Pancreas (tissue), 10 donors: ENCODE measurements at regions not wholly inside any gene's neighbourhood (a gene's known extent, or its start where the extent isn't known, plus 50 kb on each side); places are given as distances from the start of the nearest gene placed in this dataset.

Source experiments
- ATAC-seq, 4 donors: fragments of 200-7000 bp; cut with Tn5 transposase; one replicate each; pipeline versions ENCODE4 v1.8.0 to v1.9.1; 2020; ENCODE audit warnings: mild to moderate bottlenecking in 4 of 4, moderate library complexity in 4 of 4
- DNase-seq, 6 donors: peaks; one replicate each; pipeline ENCODE4 v3.0.0-alpha.2; 2020
- FAIRE-seq: peaks from 2 replicates; lab custom pipeline; 2012; peaks lifted over from hg19 to GRCh38; lab: Jason Lieb, UNC
- H3K27ac ChIP-seq, 4 donors: fragments of 200-600 bp; sonication (generic); 1 replicate in 3 of 4; 2 replicates in 1 of 4; pipeline versions ENCODE4 v1.5.0 to v1.8.0; 2020
- H3K27me3 ChIP-seq, 4 donors: fragments of 200-600 bp; one replicate each; pipeline ENCODE4 v1.8.0; 2021
- H3K36me3 ChIP-seq, 3 donors: fragments of 200-600 bp; sonication (generic) in 1 of 3; one replicate each; pipeline versions ENCODE4 v1.5.0 to v1.8.0; 2020 to 2021
- H3K4me1 ChIP-seq, 3 donors: fragments of 200-600 bp; one replicate each; pipeline ENCODE4 v1.8.0; 2021
- H3K4me3 ChIP-seq, 4 donors: fragments of 200-600 bp; sonication (generic) in 2 of 4; one replicate each; pipeline versions ENCODE4 v1.5.0 to v1.8.0; 2020 to 2021
- H3K9me3 ChIP-seq, 4 donors: fragments of 200-600 bp; one replicate each; pipeline ENCODE4 v1.8.0; 2021
- WGBS, 2 donors: extraction: QIAGEN DNeasy Blood & Tissue Kit; methylation state at CpG; one replicate each; pipeline ENCODE4 v1.1.7; 2013; 5-methylcytosine and 5-hydroxymethylcytosine counted together
- intact Hi-C, 3 donors: fragments of 100-400 bp; cut with DNase I; formaldehyde crosslinking; loops; one replicate each; pipeline versions ENCODE4 v1.11.1 to v1.14.2; 2022
- TF ChIP-seq, protein P1 (sequence below), 4 donors: fragments of 200-600 bp; sonication (generic) in 3 of 4; IDR thresholded peaks; one replicate each; pipeline versions ENCODE4 v1.5.0 to v1.8.0; 2021; ENCODE audit warnings: antibody characterized with exemption in 4 of 4
- donor health status: healthy with polysubstance abuse.
- donor health status: DM: no; HTN: no; CAD: no; lungs with moderate emphysema.
- donor health status: DM: no; HTN: no; CAD: no.
- donor health status: control.
- donor health status: control.
- donor health status: Bipolar disorder and iron deficiency.
- donor health status: DM: yes; HTN: yes; CAD: no.
- donor health status: DM: no; HTN: no; CAD: no.
- donor health status: DM: no; HTN: no; CAD: no.
- donor health status: DM: yes; HTN: yes; CAD: no.

DNA sequence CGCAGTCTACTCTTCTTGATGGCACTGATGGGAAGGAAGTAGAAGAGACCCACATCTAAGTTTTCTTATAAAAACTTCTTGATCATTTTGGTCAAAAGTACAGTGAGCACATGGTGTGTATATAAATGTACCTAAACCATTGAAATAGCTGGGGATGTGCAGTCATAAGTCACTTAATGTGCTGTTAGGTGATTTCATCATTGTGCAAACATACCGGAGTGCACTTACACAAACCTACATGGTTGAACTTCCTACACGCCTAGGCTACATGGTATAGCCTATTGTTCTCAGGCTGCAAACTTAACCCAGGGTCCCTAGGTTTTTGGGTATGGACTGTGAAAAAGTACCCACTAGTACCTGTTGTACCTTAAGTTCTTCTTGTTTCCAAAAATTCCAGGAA is 123.3 kb upstream of the ZNF438 start:
- Histone ChIP-seq H3K4me3 (no peak overlapping the region), H3K27ac (no peak overlapping the region), H3K27me3 (no peaks in the 10 kb centered on the region), H3K9me3 (no peaks in the 10 kb centered on the region), H3K36me3 (no peaks in the 10 kb centered on the region), H3K4me1 (no peaks in the 10 kb centered on the region)
- DNase-seq (no peak), ATAC-seq (no peak), FAIRE-seq (no peak)
- intact Hi-C loops = no loop called here
- WGBS, 2 donors = 63 to 86% methylated on average over 3 of the region's 3 CpGs
- TF ChIP-seq, protein P1, sequence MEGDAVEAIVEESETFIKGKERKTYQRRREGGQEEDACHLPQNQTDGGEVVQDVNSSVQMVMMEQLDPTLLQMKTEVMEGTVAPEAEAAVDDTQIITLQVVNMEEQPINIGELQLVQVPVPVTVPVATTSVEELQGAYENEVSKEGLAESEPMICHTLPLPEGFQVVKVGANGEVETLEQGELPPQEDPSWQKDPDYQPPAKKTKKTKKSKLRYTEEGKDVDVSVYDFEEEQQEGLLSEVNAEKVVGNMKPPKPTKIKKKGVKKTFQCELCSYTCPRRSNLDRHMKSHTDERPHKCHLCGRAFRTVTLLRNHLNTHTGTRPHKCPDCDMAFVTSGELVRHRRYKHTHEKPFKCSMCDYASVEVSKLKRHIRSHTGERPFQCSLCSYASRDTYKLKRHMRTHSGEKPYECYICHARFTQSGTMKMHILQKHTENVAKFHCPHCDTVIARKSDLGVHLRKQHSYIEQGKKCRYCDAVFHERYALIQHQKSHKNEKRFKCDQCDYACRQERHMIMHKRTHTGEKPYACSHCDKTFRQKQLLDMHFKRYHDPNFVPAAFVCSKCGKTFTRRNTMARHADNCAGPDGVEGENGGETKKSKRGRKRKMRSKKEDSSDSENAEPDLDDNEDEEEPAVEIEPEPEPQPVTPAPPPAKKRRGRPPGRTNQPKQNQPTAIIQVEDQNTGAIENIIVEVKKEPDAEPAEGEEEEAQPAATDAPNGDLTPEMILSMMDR (IDR thresholded peaks at IDR 0.05) = no peak

DNA sequence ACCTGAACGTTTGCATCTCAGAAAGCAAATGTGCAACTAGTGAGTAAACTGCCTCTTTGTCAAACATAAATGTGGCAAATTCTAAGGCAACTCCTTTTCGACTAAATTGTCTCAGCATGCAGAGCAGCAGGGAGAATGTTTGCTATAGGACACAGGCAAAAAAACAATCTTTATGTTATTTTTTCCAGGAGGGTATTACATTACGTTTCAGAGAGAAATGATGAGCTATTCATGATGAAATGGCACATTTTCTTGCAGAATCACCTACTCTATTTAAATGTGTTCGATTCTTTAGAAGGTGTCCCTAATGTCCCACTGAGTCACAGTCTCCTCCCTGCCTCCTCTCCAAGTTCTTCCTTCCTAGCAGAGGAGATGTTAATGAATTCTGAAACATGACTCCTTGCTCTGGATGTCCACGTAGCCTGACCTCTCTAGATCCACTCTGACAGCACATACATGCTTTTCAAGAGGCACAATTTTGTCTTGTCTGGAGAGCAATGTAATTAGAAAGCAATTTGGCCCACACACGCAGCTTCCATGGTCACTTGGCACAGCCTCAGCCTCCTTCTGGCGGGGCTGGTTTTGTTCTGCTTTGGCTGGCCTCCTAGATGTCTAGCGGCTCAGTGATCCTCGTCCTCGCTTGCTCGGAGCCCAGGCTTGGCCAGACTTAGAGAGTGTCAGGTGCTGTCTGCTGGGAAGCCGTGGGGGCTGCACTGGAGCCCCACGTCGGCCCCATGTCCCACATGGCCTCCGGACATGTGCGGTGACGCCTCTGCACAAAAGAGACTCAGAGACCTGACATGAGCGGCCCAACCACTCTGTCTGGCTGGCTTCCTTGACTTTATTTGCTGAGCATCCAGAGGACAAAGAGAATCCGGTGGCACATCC is 125.7 kb upstream of the ZNF438 start:
- ATAC-seq (peak in 3 of 4 donors; percentile 24 to 64 (median 38)), FAIRE-seq (no peak), DNase-seq (no peak)
- Histone ChIP-seq H3K4me3 (no peak overlapping the region), H3K36me3 (no peaks in the 10 kb centered on the region), H3K9me3 (peaks cover 0 to 5% (median 0%) of the 10 kb centered on the region in 4 donors), H3K27me3 (no peaks in the 10 kb centered on the region), H3K4me1 (no peaks in the 10 kb centered on the region), H3K27ac (peak overlapping the region in 2 of 4 donors; percentile 19 to 37)
- TF ChIP-seq, protein P1 (IDR thresholded peaks at IDR 0.05) = no peak
- WGBS, 2 donors = 50 to 56% methylated on average over 19 of the region's 19 CpGs
- intact Hi-C loops = no loop called here

DNA sequence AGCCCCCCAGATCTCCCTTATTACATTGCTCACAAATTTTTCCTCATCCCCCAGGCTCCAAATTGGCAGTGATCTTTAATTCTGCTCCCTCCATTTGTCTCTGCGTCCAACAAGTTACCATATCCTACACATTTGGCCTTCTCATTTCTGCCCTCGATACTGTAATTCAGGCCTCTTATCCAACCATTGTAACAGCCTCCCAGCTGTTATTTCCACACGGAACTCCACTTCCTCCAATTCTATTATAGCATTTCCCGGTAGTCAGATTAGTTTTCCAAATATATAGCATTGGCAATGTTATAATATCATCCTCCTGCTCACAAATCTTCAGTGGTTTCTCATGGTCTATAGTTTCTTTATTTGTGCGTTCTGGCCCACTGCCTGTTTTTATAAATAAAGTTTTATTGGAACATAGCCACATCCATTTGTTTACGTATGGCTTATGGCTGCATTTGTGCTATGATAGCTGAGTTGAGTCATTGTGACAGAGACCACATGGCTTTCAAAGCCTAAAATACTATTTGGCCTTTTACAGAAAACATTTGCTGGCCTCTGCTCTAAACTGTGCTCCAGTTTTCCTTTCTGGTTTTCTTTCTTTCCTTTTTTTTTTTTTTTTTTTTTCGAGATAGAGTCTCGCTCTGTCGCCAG is 126.5 kb upstream of the ZNF438 start:
- no peak for DNase-seq
- TF ChIP-seq, protein P1 (IDR thresholded peaks at IDR 0.05) = no peak
- H3K9me3 ChIP-seq = peaks cover 0 to 5% (median 0%) of the 10 kb centered on the region in 4 donors
- no peak for FAIRE-seq
- intact Hi-C loops = no loop called here
- no peak overlapping the region for H3K4me3 ChIP-seq
- H3K27me3 ChIP-seq = no peaks in the 10 kb centered on the region
- ATAC-seq = peak in 1 of 4 donors; percentile 64
- H3K4me1 ChIP-seq = no peaks in the 10 kb centered on the region
- WGBS, 2 donors = 74 to 77% methylated on average over 6 to 9 of the region's 9 CpGs
- no peaks in the 10 kb centered on the region for H3K36me3 ChIP-seq
- H3K27ac ChIP-seq = peak overlapping the region in 2 of 4 donors; percentile 19 to 37

DNA sequence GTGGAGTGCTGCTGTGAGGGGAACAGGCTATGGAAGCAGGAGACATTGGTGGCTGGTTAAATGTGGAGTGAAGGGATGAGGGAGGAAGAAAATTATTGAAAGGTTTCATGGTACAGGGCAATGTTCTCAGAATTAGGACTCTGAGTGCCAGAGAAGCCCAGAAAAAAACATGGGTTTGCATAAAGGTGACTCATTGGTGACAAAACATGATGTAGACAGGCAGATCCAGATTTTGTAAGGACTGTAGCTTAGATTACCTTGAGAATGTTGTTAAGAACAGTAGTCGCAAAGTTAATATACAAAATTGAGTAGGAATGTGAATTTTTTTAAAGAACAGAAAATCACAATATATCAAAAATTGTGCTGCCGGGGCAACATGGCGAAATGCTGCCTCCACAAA is 134.9 kb upstream of the ZNF438 start:
- no peak overlapping the region for H3K27ac ChIP-seq
- FAIRE-seq (no peak), DNase-seq (no peak), ATAC-seq (no peak)
- no peaks in the 10 kb centered on the region for H3K27me3 ChIP-seq
- TF ChIP-seq, protein P1 (IDR thresholded peaks at IDR 0.05) = no peak
- no peak overlapping the region for H3K4me3 ChIP-seq
- no peaks in the 10 kb centered on the region for H3K9me3 ChIP-seq
- H3K4me1 ChIP-seq = no peaks in the 10 kb centered on the region
- intact Hi-C loops = no loop called here
- 87% methylated on average over 3 of the region's 3 CpGs for WGBS, 2 donors
- H3K36me3 ChIP-seq = no peaks in the 10 kb centered on the region
